ENCODE measurements at regions not wholly inside any gene's neighbourhood (a gene's known extent, or its start where the extent isn't known, plus 50 kb on each side); places are given as distances from the start of the nearest gene placed in this dataset.

DNA sequence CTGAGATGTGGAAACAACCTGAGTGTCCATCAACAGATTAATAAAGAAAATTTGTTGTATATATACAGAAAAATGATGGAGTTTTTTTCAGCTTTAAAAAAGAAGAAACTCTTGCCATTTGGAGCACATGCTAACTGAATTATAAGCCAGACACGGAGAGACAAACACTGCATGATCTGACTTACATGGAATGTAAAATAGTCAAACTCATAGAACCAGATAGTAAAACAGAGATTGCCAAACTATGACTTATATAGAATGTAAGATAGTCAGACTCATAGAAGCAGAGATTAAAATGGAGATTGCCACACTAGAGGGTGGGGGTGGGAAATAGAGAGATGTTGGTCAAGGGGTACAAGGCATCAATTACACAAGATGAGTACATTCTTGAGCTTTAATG, 1786.6 kb downstream of the PLA2G4A start:
- Histone ChIP-seq H3K79me2 (replicated peaks; ENCODE audit: insufficient read depth) (no peaks in the 10 kb centered on the region), H3F3A (replicated peaks; ENCODE audit: low read depth) (no peaks in the 10 kb centered on the region), H3K9me2 (ENCODE audit: insufficient read depth) (peaks cover 4% of the 10 kb centered on the region), H3K27me3 (ENCODE audit: insufficient read depth) (no peaks in the 10 kb centered on the region), H3K4me2 (no peak overlapping the region), H3K36me3 (ENCODE audit: insufficient read depth) (no peaks in the 10 kb centered on the region), H3K4me3 (no peak overlapping the region), H3K27ac (ENCODE audit: low read depth) (no peak overlapping the region), H4K20me1 (replicated peaks; ENCODE audit: insufficient read depth) (no peaks in the 10 kb centered on the region), H2AFZ (no peak overlapping the region), H3K4me1 (ENCODE audit: insufficient read depth) (no peaks in the 10 kb centered on the region)
- H3K36me3 Mint-ChIP-seq (ENCODE audit: low read depth): peaks cover 4% of the 10 kb centered on the region; the same call in 1 of the 3 replicates
- no peak overlapping the region for H3K27ac Mint-ChIP-seq
- peaks cover 2% of the 10 kb centered on the region for H3K27me3 Mint-ChIP-seq (ENCODE audit: insufficient read depth, low read depth, poor library complexity)
- DNase-seq (ENCODE audit: low spot score): no peak
- H3K9me3 Mint-ChIP-seq: no peaks in the 10 kb centered on the region; the same call in 2 of the 3 replicates
- H3K4me1 Mint-ChIP-seq: no peaks in the 10 kb centered on the region
- no peak for ATAC-seq
- no peak overlapping the region for H3K4me3 Mint-ChIP-seq
- no peak for TF ChIP-seq EZH2phosphoT487 (IDR thresholded peaks at IDR 0.05; ENCODE audit: unreplicated experiment)
- TF ChIP-seq POLR2AphosphoS5 (IDR thresholded peaks at IDR 0.05; ENCODE audit: low read depth): no peak
- TF ChIP-seq JUNB (IDR thresholded peaks at IDR 0.05; ENCODE audit: unreplicated experiment): no peak
- TF ChIP-seq ETS1 (IDR thresholded peaks at IDR 0.05): no peak
- TF ChIP-seq CTCF (conservative IDR thresholded peaks at IDR 0.05; ENCODE audit: low read depth in 2 of 2): no peak
- no peak for TF ChIP-seq CREB1 (CRISPR knock-in tag; IDR thresholded peaks at IDR 0.05; ENCODE audit: low read depth)
- no peak for TF ChIP-seq NANOG (IDR thresholded peaks at IDR 0.05; ENCODE audit: borderline replicate concordance)

DNA sequence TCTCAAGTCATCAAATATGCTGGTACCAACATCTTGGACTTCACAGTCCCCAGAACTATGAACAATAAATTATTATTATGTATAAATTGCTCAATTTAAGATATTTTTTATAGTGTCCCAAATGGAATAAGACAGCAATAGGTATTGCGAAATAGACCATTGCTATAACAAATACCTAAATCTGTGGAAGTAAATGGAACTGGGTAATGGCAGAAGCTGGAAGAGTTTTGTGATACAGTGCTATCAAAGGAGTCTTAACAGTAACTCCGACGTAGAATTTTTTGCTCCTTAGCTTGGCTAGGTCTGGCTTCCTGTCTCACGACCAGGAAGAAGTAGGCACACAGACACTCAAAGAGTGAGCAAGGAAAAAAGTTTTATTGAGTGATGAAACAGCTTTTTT, 1791.5 kb downstream of the PLA2G4A start:
- DNase-seq (ENCODE audit: low spot score) (no peak), ATAC-seq (no peak)
- no peaks in the 10 kb centered on the region for H3K27me3 ChIP-seq (ENCODE audit: insufficient read depth)
- H3F3A ChIP-seq (replicated peaks; ENCODE audit: low read depth): no peaks in the 10 kb centered on the region
- no peaks in the 10 kb centered on the region for H3K36me3 ChIP-seq (ENCODE audit: insufficient read depth)
- Mint-ChIP-seq H3K9me3 (no peaks in the 10 kb centered on the region), H3K27me3 (ENCODE audit: insufficient read depth, low read depth, poor library complexity) (peaks cover 3% of the 10 kb centered on the region), H3K27ac (no peak overlapping the region), H3K4me3 (no peak overlapping the region), H3K4me1 (no peaks in the 10 kb centered on the region), H3K36me3 (ENCODE audit: low read depth) (no peaks in the 10 kb centered on the region)
- no peaks in the 10 kb centered on the region for H4K20me1 ChIP-seq (replicated peaks; ENCODE audit: insufficient read depth)
- H3K4me3 ChIP-seq: no peak overlapping the region
- H2AFZ ChIP-seq: no peak overlapping the region
- no peaks in the 10 kb centered on the region for H3K4me1 ChIP-seq (ENCODE audit: insufficient read depth)
- no peak overlapping the region for H3K4me2 ChIP-seq
- no peaks in the 10 kb centered on the region for H3K9me2 ChIP-seq (ENCODE audit: insufficient read depth)
- H3K79me2 ChIP-seq (replicated peaks; ENCODE audit: insufficient read depth): no peaks in the 10 kb centered on the region
- H3K27ac ChIP-seq (ENCODE audit: low read depth): no peak overlapping the region
- TF ChIP-seq EZH2 (IDR thresholded peaks at IDR 0.05; ENCODE audit: low read depth, unreplicated experiment) (no peak), ETS1 (IDR thresholded peaks at IDR 0.05) (no peak), CTCF (conservative IDR thresholded peaks at IDR 0.05; ENCODE audit: low read depth in 2 of 2) (no peak), NANOG (IDR thresholded peaks at IDR 0.05; ENCODE audit: borderline replicate concordance) (no peak), ZNF462 (CRISPR knock-in tag; IDR thresholded peaks at IDR 0.05) (no peak)

Measured in GM23338 (cell line).